ENCODE measurements at regions not wholly inside any gene's neighbourhood (a gene's known extent, or its start where the extent isn't known, plus 50 kb on each side); places are given as distances from the start of the nearest gene placed in this dataset.
"Not testable (repeated sequence)": the region's sequence is repeated elsewhere in the genome, so short reads cannot be mapped to it uniquely, and the experiment has no call there.

DNA sequence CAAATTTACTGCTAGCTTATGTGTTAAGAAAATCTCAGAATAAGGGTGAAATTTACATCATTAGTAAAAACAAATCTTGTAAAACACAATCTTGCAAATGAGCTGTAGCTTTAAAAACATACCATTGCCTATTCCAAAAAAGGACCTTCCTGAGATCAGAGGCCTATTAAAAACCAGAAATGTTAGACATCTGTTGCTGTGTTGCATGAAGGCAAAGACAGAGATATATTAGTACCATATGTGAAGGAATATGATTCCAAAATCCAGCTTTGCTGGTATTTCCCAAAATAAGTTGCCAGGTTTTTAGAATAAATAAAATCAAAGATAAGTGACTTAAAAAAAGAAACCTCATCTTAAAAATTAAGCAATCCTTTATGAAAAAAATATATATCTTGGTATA lies 504.1 kb upstream of the CDIN1 start:
- peak; percentile 83 for DNase-seq (ENCODE audit: low read depth)

DNA sequence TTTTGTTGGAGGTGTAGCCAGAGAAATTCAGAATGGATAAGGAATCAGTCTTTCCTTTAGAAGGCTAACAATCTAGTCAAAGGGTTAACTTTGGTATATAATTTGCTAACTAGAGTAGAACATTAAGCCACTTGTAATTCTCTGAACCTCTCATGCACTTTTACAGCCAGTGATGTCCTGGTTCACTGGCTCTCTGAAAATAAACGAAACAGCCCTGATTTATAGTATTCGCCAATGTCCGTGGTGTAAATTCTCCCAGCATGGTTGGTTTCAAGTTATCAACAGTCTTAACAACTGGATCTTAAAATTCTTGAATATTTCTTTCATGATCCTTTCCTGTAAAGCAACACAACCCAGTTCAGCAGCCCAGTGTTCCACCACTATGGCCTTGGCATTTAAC lies 500.4 kb upstream of the CDIN1 start:
- no peak for DNase-seq (ENCODE audit: low read depth)

DNA sequence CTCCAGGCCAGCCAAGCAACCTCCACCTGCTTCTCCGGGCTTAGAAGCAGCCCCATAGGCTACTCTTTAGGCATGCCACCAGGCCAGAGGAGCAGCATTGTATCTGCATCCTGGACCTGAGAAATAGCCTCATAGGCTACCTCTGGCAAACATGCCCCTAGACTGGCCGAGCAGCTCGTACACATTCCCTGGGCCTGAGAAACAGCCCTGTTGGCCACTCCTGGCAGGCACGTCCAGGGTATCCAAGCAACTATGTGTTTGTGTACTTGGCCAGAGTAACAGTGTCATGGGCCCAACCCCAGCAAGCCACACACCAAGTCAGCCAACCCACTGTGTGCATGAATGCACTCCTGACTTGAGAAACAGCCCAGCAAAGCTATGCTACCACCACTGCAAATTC lies 498.7 kb upstream of the CDIN1 start:
- no peak for DNase-seq (ENCODE audit: low read depth)

DNA sequence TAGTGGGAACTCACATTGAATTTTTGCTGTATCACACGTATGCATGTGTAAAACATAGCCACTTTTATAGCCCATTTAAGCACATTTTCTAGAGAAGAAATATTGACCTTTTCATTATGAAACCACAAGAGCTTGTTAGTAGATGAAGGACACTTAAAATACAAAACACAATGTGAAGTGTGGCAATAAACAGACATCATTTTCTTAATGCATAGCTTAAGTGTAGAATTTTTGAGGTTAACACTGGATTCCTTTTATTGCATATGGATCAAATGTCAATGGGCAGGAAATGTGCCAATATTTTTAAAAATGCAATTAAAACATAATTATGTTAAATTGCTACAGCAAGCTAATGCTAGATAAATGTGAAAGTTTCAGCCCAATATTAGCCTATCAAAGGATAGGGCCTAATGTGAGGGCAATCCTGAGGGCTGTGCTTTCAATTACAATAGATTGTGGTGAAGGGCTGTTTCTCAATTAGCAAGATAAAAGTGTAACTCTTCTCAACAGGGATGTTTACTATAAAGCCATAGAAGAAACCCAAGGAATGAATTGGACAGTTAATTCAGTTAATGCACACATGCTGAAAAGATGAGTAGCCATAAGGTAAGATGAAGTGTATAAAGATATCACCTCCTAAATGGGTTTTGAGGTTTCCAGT lies 489.0 kb upstream of the CDIN1 start:
- no peak for DNase-seq (ENCODE audit: low read depth)

DNA sequence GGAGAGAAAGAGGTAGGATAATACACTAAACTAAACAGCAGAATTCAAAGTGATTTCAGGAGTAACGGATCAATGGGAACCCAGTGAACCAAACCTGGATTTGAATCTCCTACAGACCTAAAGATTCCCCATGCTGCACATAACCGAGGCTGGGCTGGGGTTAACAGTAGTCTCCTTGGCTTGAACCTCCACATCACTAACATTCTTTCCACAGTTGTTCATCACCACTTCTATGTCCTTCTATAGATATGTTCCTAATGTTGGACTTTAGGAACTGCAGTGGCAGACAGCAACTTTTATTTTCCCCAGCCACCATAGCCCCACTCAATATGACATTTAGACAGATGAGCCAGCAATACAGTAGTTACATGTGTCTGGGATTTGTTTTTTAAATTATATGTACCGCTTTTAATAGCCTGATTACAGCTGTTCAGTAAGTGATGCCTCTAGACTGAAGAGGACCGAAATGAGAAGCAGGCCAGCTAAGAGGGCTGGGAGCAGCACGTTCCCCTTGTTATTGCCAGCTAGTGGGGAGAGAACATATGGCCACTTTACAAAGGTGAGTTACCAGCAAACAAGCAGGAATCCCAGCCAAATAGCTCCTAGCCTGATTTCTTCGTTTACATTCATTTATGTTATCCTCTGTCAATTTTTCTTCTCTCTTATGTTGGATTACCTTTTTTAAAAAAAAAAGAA lies 472.6 kb upstream of the CDIN1 start:
- peak; percentile 61 for DNase-seq (ENCODE audit: low read depth)

DNA sequence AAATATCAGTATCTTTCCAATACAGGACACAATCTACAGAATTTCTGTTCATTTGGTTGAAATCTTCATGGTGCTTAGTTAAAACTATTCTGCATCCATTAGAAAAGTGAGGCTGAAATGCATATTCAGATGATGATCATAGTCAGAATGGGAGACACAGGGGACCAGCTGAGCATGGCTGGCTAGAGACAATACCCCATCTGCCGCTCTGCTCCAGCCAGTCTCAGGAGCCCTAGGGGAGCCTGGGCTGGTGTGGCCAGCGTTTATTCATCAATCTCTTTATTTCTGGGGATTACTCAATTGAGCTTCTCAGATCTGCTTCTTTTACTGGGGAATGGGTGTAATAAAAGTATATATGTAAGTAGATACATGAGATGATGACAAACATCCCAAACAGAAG lies 470.9 kb upstream of the CDIN1 start:
- DNase-seq (ENCODE audit: low read depth): no peak

DNA sequence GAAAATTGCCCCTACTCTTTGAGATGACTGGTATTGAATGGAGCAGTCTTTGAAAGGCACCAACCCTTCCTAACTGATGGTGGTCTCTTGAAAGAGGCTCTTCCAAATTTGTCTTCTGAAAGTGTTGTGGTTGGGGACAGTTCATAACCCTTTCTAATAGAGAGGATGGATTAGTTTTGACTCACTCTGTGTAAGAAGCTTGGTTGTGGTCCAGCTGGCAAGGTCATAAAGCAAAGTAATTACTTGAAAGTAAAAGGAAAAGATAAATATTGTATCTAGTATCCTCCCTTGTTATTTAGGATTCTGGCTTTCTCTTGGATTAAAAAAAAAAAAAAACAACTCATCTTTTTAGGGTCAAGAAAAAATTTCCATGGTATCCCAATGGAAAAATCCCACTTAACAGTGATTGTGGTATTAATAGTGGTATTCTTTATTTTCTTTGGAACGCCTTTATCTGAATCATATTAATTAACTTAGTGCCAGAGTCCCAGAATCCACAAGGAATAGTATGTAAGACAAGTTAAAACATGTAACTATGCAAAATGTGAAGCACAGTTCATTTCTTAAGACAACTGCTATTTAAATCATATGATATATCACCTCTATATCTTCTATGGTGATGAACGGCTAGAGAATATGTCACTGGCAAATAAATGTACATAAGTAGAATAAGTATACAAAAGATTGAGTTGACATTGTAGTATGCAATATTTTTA lies 469.3 kb upstream of the CDIN1 start:
- DNase-seq (ENCODE audit: low read depth): peak; percentile 52

DNA sequence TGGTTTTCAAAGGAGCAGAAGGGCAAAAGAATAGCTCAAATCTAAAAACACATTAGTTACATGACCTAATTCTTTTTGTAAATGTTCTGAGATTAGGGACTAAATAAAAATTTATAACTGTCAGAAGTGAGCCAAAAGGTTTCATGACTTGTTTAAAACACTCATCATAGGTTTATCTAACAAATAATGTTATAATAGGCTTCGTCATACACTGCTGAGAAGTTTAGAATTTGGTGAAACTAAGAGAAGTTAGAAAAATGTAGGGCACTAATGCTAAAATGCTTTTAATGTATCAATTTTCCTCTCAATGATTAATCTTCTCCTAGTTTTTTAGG lies 468.8 kb upstream of the CDIN1 start:
- DNase-seq (ENCODE audit: low read depth): no peak

DNA sequence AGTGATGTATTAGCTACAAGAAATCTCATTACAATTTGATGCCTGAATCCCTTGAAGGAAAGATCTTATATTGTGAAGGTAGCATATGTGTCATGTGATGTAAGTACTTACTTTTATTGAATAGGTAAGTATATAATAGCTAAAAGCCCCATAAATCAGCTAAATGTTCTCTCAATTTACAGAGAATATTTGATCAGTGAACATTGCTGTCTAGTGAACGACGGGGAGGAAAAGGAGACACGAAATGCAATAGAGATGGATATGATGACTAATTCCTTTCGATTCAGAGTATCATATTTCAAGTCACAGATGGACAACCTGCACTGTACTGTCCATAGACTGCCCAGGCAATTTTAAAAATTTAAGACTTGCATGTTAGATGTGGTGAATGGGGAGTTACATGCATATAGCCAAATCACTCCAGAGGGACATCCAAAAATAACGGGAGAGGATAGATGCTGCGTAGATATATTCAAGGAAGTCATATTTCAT lies 462.1 kb upstream of the CDIN1 start:
- DNase-seq (ENCODE audit: low read depth): no peak

DNA sequence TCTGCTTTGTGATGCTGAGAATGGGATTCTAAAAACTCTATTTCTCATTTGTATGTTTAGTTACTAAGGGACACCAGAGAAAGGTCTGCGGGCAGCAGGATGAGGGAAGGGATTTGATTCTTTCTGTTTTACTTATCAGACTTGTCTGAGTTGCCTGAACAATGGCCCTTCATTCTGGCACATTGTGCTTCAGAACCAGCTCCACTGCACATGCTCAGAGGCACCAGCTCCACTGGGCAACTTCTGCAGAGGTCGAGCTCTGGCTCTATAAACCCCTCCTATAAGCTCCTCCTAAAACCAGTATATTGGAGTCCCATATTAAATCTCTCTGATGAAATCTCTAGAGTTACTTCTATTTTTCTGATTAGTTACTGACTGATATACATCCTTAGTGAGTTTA lies 453.2 kb upstream of the CDIN1 start:
- DNase-seq (ENCODE audit: low read depth): no peak

DNA sequence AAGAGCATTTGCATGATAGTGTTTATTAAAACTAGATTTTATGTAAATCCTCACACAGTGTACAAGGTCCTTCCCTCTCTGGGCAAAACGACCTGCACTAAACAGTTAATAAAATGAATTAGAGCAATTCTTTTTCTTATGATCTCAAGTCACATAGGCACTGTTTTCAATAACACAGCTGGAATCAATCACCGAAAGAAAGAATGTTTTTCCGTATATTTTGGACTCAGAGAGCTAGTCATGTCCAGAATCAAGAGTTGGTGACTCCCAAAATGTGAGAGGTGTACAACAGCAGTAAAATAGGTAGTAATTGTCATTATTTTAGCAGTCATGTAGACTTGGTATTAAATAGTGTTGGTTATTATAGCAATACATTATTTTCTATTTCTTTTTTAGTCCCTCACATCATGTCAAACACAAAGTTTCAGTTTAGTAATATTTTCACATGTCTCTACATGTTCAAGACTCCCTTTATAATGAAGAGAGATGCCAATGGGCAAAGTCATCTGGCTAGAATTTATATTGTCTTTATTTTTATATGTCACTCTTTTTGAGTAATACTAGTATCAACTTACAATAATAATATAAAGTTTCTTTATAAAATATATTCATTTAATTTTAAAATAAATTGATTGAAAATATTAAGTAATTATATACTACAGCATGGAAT lies 448.6 kb upstream of the CDIN1 start:
- peak; percentile 51 for DNase-seq (ENCODE audit: low read depth)

DNA sequence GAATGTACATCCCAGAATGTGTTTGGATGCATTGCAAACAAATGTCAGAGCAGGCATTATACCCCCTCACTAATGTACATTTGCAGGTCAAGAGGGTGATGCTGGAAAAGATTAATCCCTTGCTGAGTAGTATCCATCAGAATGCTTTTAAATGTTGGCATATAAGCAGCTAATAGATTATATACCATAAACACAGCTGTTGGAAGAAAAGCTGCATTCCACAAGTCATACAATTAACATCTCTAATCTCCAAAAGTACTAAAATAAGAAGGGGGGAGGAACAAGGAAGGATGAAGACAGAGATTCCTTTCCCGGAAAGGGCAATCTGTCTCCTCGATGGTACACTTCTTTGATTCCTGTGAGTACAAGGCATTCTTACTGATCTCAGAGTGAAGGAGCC lies 445.7 kb upstream of the CDIN1 start:
- no peak for DNase-seq (ENCODE audit: low read depth)

DNA sequence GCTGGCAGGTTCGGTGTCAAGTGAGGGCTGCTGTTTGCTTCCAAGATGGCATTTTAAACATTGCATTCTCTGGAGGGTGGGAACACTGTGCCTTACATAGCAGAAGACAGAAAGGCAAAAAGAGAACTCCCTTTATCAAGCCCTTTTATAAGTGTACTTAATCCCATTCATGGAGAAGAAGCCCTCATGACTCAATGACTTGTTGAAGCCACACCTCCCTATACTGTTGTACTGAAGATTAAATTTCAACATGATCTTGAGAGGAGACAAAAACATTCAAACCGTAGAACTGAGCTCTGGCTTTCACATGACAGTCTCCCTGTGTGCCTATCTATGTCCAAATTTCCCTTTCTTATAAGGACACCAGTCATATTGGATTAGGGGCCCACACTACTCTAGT lies 443.4 kb upstream of the CDIN1 start:
- DNase-seq (ENCODE audit: low read depth): no peak

DNA sequence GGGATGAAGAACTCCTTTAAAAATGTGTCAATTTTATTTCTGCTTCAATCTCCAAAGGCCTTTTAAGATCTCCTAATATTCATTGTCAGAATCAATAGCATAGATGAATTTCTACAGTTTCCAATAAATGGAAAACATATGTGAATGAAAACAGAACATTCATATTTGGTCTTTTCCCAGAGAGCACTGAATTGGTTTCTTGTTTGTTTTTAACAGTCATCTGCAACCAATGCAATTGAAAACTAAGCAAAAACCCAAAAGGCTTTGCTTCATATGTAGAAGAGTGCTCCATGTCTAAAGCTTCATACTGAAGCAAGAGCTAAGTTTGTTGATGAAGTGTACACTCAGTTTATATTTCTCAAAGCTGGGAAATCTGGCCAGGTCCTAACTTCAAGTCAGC lies 426.5 kb upstream of the CDIN1 start:
- peak; percentile 48 for DNase-seq (ENCODE audit: low read depth)

DNA sequence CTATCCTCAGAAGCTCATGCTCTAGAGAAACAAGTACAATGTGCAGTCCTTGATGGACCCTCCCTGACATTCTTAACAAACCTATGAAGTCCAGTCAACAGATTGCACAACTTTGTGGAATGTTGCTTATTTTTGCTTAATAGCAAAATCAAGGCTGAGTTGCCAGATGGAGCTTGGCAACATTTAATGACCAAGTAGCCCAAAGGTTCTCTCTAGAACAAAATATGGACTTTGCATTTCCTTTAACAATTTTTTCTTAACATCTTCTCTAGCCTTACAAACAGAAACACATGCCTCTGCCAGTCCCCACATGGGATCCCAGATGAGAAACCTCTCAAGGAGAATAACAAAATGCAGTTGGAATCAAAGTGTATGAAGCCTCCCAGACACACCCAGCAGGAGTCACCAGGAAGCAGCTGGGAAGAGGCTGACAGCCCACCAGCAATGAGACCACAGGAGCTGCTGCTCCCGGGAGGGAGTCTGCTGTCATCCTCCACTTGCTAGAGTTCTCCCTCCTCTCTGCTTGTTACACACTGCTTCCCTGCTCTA lies 422.5 kb upstream of the CDIN1 start:
- DNase-seq (ENCODE audit: low read depth): peak; percentile 93

DNA sequence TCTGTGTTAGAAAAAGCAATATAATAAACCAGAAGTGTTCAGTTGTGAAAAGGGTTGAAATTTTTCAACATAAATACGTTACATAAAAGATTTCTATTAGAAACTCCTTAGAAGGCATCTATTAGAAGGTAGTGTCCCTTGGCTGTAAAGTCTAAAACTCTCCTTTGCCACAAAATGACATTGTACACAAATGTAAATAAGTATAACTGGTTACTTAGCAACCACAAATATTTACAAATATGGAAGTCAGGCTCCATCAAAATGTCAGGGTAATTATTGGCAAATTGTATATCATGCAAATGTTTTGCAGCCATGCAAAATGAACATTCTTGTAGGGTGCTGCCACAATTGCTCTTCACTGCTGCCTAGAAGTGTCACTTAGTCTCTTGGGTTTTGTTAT lies 419.1 kb upstream of the CDIN1 start:
- no peak for DNase-seq (ENCODE audit: low read depth)

DNA sequence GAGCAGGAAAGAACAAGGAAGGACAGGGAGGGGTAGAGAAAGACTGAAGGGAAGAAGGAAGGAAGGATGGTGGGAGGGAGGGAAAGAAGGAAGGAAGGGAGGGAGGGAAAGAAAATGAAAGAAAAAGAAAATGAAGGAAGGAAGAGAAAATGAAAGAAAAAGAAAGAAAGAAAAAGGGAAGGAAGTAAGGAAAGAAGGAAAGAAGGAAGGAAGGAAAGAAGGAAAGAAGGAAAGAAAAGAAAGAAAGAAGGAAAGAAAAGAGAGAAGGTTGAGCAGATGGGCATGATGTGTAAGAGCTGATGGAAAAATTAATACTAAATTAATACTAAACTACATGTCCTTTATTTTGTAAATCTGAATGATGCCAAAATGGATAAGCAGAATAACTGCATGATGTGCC lies 418.3 kb upstream of the CDIN1 start:
- DNase-seq (ENCODE audit: low read depth): no peak

DNA sequence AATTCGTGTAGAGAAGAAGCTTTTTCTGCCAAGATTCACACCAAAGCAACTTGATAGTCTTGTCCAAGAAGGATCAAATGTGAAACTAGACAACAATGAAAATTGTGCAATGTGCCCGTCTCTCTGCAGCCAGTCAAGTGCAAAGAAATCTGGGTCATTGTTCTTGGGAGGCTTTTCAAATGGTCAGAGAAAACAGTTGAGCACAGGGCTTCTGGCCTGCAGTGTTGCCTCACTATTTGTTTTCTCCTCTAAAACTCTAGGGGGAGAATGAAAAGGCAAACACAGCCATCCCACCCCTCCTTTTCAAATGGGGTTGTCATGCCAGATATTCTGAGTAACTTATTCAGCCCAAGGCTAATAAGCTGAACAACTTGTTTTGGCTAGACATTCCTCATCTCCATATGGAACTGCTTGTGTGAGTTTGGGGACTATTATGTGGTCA lies 417.6 kb upstream of the CDIN1 start:
- peak; percentile 96 for DNase-seq (ENCODE audit: low read depth)

DNA sequence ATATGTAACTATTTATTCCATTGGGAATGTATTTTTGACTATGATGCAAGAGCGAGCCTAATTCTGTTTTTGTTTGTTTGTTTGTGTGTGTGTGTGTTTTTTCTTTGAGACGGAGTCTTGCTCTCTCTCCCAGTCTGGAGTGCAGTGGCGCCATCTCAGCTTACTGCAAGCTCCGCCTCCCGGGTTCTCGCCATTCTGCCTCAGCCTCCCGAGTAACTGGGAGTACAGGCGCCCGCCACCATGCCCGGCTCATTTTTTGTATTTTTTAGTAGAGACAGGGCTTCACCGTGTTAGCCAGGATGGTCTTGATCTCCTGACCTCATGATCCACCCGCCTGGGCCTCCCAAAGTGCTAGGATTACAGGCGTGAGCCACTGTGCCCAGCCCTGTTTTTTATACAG lies 415.4 kb upstream of the CDIN1 start:
- DNase-seq (ENCODE audit: low read depth): not testable (repeated sequence)

DNA sequence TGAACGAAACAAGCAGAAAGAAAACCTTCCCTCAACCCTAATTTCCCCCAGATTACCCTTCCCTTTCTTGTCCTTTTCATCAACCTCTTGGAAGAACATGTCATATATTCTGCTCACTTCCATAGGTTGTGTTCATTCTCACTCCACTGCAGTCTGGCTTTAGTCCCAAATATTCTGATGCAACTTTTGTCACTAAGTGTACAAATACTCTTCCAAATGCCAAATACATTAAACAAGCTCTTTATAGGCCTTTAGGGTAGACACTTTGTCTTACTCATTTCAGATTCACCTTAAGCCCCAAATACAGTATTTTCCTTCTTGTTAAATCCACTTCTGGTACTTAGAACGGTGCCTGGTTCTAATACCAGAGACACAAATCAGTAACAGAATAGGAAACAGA lies 406.5 kb upstream of the CDIN1 start:
- DNase-seq (ENCODE audit: low read depth): no peak

DNA sequence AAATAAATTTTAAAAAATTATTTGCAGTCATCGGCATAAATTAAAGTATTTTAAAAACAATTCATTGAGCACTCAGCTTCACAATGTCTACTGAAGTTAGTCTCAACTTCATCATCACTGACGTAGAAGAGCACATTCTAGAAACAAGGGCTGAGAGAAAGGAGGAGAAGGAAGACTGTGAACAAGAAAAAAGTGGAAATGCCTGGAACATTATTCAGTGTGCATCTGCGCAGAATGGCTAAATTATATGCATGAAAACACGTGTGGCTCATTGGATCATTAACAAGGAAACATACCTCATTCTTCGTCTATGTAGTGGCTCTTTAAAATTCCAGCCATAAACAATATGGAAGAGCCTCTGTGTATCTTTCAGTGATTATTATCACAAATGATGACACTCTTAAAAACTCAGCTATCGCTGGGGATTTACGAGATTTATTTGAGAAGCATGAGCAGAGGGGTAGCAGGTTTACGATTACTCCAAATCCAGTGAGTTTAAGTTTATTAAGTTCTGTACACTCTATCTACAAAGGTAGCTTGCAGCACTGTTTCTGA lies 404.2 kb upstream of the CDIN1 start:
- no peak for DNase-seq (ENCODE audit: low read depth)

DNA sequence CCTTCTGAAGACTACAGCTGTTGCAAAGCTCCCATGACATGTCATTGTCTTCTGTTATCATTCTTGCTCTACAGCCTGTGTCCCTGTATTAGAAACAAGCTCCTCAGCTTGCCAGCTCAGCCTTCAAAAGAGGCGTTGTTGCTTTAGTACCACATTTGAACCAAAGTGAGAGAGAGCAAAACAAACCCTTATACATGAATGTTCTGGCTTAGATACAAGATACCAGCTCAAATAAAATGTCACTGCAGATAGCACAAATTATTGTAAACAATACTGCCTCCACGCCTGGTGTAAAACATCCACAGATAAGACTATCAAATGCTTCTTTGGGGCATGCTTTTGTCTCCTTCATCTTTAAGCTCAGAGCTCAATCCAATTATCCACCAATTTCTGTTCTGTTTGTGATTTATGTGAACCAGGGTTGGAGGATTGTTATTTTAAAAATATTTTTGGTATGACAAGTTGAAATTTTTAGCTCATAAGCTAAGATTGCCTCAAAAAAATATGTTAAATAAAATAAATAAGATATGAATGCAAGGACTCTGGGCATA lies 403.6 kb upstream of the CDIN1 start:
- DNase-seq (ENCODE audit: low read depth): no peak

Data from fibroblast of gingiva (primary cell).